Right hindlimb (tissue), 1 donor: ENCODE measurements at regions not wholly inside any gene's neighbourhood (a gene's known extent, or its start where the extent isn't known, plus 50 kb on each side); places are given as distances from the start of the nearest gene placed in this dataset.

Experiments used
- DNase-seq: peaks from one replicate; pipeline ENCODE4 v3.0.0-alpha.2; 2018

- no peak for DNase-seq
Observed at GRCh38 chr10:33453081-33454025, 118.9 kb upstream of the NRP1 start.

DNA sequence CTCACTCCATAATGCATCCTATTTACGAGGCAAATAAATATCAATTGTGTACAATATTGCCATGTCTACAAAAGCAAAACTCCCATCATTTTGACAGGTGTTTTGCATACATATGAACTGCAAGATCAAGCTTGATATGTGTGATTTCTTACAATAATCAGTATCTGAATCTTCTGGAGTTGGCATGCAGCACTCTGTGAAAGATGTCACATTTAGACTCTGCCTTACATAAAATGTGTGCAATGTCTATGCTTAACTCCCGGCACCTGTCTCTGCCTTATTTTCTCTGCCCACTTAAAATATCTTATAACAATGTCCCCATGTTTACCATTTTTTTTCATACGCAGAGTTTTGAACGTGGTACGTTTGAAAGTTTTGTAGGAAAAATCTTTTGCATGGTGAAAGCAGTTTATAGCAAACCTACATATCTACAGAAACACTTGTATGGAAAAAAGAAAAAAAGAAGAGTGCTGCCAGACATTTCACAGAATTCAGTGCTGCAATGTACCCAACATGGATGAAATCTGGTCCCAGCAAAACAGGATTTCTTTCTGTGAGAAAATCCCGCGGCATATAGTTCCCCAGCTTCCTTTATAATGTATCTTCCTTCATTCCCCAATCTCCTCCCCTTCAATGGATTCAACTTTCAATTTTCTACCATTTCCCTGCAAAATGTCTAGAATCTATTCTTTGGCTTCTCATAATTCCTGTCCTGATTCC, 114.1 kb upstream of the NRP1 start:
- DNase-seq = no peak

DNA sequence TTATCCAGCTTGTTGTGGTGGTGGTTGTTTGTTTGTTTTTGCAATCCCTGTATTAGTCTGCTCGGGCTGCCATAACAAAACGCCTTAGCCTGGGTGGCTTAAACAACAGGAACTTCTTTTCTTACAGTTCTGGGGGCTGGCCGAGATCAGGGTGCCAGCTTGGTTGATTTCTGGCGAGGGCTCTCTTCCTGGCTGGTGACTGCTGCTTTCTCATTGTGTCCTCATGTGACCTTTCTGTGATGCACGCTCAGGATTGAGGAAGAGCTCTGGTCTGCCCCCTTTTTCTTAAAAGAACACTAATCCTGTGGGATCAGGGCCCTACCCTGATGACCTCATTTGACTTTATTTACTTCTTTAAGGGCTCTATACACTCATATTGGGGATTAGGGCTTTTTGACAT, 107.1 kb upstream of the NRP1 start:
- no peak for DNase-seq

DNA sequence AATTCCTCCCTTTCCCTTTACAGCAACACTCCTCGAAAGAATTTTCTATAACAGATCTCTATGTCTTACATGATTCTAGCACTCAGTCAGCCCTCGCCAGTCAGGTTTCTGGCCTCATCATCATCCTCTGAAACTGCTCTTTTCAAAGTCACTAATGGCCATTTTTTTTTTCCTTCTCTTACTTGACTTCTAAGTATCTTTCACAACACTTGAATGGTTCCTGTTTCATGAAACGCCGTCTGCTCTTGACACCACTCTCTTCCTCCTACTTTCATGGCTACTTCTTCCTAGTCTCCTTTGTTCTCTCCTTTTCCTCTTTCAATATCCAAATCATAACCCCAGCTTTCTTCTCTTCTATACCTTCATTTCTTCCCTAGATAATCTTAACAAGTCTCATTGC, 100.5 kb upstream of the NRP1 start:
- no peak for DNase-seq

- no peak for DNase-seq
Observed at GRCh38 chr10:33428682-33429081, 94.2 kb upstream of the NRP1 start.

- peak; percentile 84 for DNase-seq
Observed at GRCh38 chr10:33423154-33423529, 88.7 kb upstream of the NRP1 start.

DNA sequence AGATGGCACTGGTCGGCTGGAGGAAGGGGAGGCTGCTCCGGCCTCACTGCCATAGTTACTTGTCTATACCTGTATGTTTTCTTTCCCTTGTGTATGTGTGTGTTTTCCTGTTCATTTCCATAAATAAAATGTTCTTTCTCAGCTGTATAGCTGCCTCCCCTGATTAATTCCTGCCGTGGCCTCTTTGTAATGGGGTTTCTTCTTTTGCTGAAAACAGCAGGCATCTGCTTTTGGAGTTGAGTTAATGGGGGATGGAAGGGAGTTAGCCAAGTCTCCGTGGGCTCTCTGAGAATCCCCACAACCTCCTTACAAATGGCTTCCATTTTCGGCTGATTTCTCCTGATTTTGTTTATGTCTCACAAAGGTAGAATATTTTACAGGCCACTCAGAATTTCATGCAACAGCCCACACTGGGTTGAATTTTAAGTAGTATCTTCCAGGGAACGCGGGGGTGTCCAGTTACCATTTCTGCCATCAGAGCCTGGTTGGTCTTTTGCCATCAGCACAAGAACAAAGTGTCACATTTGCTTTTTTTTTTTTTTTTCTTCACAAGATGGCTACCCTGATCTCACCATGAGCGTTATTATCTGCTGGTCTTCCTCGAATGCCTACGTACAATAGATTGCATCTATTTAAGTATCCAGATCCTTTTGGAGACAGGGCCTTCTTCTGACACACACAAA, 88.1 kb upstream of the NRP1 start:
- no peak for DNase-seq

DNA sequence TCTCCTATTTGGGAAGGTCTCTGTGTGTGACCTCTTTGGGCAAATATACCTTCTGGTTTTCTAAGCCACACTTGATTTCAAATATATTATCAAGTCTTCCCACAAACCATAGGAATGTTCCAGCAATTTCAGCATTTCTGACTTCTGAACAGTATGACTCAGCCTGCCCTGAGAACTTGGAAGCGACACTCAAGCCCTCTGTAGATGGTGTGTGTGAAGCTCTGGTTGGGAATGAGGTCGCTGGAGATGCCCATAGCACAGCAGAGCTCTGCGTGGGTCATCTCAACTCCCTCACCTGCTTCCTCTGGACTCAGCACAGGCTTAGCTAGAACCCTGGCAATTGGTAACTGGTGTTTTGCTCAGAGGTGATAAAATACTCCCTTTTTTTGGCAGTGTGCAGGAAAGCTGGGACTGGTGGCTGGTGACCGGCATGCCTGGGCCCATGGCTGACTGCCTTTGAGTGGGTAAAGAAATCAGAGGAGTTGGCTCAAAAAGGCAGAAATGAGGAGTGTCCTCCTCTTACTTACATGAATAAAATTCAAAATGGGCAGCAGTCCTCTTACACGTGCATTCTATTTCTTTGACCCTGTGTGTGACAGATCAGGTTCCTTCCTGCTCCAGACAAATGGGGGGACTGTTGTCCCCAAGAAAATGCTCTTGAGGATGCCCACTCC, 87.5 kb upstream of the NRP1 start:
- peak; percentile 60 for DNase-seq

GRCh38 chr10:33419311-33419710, 84.8 kb upstream of the NRP1 start:
- peak; percentile 37 for DNase-seq

GRCh38 chr10:33418301-33418700, 83.8 kb upstream of the NRP1 start:
- DNase-seq = no peak

- DNase-seq = no peak
Observed at GRCh38 chr10:33416691-33417090, 82.2 kb upstream of the NRP1 start.

DNA sequence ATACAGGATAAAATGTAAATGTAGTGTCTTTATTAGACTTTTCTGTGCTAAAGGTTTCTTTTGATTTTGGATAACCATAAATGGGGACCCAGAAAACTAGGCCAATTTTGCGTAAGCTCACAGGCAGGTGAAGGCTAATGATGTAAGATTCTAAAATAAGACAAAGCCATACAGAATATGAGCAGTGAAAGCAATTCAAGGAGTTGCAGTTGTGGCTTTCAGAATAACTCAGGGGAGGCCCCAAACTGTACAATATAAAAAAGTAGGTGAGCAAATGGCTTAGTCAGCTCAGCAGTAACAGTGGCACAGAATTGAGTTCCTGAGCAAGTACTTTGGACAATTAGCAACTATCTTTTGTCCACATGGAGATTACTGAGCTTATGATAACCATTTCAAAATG, 81.7 kb upstream of the NRP1 start:
- no peak for DNase-seq

DNA sequence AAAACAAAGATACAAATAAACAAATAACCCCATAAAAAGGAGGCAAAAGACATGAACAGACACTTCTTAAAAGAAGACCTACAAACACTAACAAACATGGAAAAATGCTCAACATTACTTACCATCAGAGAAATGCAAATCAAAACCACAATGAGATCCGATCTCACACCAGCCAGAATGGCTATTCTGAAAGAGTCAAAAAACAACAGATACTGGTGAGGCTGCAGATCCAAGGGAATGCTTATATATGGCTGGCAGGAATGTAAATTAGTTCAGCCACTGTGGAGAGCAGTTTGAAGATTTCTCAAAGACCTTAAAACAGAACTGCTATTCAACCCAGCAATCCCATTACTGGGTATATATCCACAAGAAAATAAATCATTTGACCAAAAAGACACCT, 80.4 kb upstream of the NRP1 start:
- no peak for DNase-seq

GRCh38 chr10:33412653-33413361, 78.3 kb upstream of the NRP1 start:
- DNase-seq = no peak

DNA sequence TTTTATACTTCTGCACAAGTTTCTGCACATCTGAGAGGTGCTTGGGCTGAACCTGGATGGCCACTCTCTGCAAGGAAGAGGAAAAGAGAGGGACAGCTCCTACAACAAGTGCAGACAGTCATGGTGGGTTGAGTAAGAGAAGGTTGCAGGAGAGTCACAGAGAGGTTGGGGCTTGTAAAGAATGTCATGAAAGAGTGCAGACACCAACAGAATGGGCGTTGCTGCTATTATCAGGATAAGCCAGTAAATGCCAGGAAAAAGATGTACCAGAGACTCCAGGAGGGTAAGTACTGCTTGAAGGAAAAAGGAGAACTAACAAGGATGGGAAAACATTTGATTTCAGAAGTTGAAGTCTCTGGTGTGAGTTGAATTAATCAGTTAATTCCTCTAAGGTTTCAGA, 77.8 kb upstream of the NRP1 start:
- DNase-seq = no peak

GRCh38 chr10:33410860-33411234, 76.4 kb upstream of the NRP1 start:
- DNase-seq = no peak

DNA sequence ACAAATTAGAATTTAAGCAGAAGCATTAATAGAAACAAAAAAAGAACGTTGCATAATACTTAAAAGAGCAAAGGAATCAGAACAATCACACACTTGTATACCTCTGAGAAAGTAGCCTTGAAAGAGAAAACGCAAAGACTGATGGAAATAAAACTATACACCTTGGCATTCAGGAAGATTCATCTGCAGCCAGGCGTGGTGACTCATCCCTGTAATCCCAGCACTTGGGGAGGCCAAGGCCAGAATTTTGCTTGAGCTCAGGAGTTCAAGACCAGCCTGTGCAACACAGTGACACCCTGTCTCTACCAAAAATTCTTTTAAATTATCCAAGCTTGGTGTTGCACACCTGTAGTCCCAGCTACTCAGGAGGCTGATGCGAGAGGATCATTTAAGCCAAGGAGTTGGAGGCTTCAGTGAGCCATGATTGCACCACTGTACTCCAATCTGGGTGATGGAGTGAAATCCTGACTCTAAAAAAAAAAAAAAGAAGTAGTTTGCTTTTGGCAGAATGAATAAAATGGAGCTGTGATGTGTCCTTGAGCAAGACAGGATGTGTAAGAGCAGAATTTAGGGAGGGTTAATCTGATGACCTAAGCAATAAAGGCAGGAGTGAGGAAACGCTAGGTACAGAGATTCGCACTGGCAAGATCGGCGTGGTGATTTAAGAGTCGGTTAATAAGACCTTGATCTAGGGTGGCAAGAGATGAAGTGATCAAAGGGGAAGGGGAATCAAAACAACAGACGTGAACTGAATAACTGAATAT, 75.8 kb upstream of the NRP1 start:
- no peak for DNase-seq

DNA sequence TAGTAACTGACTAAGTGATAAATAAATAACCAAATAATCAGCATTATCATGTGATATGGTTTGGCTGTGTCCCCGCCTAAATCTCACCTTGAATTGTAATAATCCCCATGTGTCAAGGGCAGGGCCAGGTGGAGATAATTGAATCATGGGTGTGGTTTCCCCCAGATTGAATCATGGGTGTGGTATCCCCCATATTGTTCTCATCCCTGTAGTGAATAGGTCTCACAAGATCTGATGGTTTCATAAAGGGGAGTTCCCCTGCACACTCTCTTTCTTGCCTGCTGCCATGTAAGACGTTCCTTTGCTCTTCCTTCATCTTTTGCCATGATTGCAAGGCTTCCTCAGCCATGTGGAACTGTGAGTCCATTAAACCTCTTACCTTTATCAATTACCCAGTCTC, 72.1 kb upstream of the NRP1 start:
- no peak for DNase-seq

DNA sequence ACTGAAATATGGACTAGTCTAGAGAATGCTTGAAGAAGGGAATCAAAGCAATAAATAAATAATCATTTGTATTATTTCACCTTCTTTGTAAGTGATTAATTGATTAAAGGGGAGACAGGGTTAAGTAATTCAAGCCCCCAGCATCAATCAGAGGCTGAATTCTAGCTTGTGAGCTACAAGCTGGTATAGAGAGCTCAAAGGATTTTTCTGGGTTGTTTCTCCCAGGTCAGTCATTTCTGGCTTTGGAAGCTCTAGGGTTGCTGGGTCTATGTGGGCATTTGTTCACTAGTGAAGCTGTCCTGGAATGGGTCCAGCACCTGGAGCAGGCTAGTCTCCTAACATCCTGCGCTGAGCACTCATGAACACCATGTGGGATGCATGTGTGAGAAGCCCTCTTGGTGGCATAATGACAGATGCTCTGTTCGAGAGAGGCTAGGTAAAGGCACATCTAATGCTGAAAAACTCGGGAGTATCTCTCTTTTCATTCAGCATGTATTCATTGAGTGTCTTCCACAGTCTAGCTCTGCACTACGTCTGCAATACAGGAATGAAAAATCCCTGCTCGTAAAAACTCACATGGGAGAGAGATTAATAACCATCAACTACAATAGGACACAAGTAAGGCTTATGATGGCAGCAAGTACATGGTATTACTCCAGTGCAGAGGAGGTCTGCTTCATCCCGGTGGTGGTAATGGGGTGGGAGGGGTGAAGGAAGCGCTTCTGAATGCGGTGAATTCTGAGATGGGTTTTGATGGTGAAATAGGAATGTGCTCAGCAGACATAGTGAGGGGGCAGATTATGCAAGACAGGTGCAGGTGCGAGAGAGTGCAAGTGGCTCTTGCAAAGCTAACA, 68.0 kb upstream of the NRP1 start:
- no peak for DNase-seq

GRCh38 chr10:33401300-33401699, 66.8 kb upstream of the NRP1 start:
- no peak for DNase-seq

- no peak for DNase-seq
Observed at GRCh38 chr10:33398796-33399195, 64.3 kb upstream of the NRP1 start.
